ENCODE measurements at regions not wholly inside any gene's neighbourhood (a gene's known extent, or its start where the extent isn't known, plus 50 kb on each side); places are given as distances from the start of the nearest gene placed in this dataset.

GRCh38 chr2:147097747-147098146 is 747.1 kb upstream of the ACVR2A start:
- DNase-seq: no peak

DNA sequence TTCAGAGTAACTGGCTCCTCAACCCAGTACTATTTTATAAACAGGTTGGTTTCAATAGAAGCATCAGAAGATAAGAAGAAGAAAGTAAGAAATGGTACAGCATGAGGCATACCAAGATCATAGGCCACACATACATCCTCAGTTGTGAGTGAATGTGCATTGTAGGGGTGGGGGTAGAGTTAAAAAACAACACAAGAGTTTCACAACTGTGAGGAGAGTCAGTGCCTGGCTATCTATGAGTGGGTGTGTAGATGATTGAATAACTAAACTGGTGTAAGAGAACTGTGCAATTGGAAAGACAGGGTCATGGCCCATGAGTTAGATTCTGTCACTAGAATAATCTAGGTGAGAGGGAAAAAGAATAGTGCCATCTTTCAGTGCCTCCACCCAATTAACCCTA is 748.2 kb upstream of the ACVR2A start:
- DNase-seq: no peak

- no peak for DNase-seq
These were observed 749.5 kb upstream of the ACVR2A start for GRCh38 chr2:147095376-147095775.

- DNase-seq: no peak
These were observed 750.8 kb upstream of the ACVR2A start for GRCh38 chr2:147094077-147094476.

GRCh38 chr2:147092266-147092665 is 752.6 kb upstream of the ACVR2A start:
- DNase-seq: no peak

GRCh38 chr2:147091448-147091847 is 753.4 kb upstream of the ACVR2A start:
- DNase-seq: no peak

- DNase-seq: no peak
These were observed 756.0 kb upstream of the ACVR2A start for GRCh38 chr2:147088871-147089270.

GRCh38 chr2:147086715-147087114 is 758.1 kb upstream of the ACVR2A start:
- DNase-seq: no peak

- no peak for DNase-seq
These were observed 761.2 kb upstream of the ACVR2A start for GRCh38 chr2:147083664-147084063.

GRCh38 chr2:147082850-147083522 is 761.8 kb upstream of the ACVR2A start:
- peak; percentile 72 for DNase-seq

- DNase-seq: no peak
These were observed 763.0 kb upstream of the ACVR2A start for GRCh38 chr2:147081831-147082230.

DNA sequence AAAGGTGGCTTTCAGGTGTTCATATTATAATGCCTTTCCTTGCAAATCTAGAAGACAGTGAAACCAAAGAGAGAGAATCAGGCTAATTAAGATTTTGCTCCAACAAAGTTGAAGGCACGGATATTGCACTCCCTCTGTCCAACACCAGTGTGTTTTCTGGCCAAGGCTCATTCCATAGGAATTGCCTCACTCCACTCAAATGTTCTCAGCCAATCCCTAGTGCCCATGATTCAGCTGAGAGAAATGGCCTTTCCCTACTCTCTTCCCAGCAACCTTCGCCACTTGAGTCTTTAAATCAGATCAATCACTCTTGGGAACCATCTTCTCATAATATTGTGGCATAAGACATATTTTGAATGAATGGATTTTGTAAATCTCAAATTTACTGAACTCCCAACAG is 768.2 kb upstream of the ACVR2A start:
- DNase-seq: no peak

DNA sequence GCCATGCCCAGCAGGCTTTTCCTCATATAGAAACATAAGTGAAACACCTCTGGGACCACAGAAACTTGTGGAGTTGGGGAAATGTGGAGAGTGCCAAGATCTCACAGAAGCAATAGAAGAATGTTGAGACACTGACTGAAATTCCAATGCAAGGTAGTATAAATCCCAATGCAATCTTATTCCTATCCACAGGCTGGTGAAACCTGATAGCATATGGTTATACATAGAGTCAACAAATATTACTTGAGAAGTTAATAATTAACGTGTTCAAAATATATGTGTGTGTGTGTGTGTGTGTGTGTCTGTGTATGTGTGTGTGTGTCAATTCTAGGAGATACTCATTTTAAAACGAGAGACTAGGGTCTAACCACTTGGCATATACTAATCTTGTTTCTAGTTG is 776.8 kb upstream of the ACVR2A start:
- DNase-seq: no peak

DNA sequence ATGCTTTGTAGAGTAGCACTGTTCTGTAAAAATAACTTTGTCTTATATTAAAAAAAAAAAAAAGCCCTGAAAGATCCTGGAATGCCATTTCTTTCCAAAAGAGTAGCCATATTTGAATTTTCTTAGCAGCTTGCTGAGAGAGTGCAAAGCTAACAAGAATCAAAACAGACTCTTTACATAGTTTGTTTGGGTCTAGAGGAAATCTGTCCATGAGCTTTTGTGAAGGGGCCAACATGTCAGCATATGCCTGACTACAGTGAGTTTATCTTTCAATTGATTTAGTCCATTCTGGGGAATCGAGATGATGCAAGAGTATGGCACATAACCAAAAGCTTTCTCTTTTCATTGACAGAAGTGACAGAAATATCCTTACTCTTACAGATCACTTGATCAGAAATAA is 777.7 kb upstream of the ACVR2A start:
- no peak for DNase-seq

DNA sequence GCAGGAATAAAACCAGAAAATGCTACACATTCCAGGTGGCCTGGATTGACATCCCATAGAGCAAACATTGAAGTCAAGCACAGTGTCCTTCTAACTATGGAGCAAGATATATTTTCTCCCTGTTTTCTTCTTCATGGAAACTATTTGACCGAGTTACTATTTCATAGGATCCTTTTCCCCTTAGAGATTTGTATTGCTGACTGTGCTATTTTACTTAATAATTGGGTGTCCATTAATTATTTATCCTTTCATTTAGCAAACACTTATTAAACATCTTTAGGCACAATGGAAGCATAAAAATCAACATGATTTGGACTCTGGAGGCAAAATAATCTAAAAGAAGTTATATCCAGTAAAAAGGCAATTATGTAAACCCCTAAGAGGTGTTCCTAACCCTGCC is 782.8 kb upstream of the ACVR2A start:
- DNase-seq: no peak

- DNase-seq: no peak
These were observed 783.6 kb upstream of the ACVR2A start for GRCh38 chr2:147061269-147061668.

DNA sequence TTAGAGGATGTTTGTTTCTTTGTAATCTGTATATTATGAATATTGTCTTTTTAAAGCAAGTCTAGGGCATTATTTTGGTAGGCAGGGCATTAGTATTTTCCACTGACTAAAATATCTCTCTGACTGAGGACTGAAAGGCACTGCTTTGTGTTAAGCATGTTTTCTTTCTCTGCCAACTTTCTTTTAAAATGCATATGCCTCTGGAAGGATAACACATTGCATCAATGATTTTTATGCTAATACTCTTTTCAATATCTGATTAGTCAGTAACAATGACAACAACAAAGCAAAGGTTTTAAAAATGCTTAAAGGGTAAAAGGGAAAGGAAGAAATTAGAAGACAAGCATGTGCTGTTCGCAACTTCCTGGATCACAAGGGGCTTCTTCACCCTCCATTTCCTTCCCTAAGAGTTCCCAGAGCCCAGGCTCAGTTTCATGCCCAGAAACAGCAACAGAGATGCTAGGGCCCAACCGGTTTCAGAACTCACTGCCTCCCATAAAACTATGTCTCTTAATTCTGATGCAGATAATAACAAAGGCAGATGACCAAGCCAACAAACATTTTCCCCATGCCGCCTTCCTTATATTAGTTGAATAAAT is 786.8 kb upstream of the ACVR2A start:
- no peak for DNase-seq

- DNase-seq: no peak
These were observed 793.0 kb upstream of the ACVR2A start for GRCh38 chr2:147051814-147052213.

- DNase-seq: no peak
These were observed 793.6 kb upstream of the ACVR2A start for GRCh38 chr2:147051248-147051647.

DNA sequence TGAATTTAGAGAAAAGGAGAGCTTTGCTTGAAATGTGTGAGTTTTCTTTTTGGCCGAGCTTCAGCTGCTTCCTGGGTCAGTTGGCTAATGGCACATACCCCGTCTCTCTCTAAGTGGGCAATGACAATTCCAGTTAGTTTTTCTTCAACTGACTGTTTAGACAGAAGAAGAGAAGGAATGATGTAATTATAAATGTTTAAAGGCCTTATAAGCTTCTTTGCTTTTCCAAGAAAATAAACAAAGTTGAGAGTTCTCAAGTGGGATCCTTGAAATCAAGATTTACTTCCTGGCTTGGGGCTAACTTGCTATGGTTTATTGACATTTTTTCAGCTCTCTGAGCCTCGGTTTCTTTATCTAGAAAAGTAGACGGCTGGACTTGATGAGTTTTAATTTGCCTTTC is 794.9 kb upstream of the ACVR2A start:
- no peak for DNase-seq

GRCh38 chr2:147046473-147046872 is 798.4 kb upstream of the ACVR2A start:
- no peak for DNase-seq

DNA sequence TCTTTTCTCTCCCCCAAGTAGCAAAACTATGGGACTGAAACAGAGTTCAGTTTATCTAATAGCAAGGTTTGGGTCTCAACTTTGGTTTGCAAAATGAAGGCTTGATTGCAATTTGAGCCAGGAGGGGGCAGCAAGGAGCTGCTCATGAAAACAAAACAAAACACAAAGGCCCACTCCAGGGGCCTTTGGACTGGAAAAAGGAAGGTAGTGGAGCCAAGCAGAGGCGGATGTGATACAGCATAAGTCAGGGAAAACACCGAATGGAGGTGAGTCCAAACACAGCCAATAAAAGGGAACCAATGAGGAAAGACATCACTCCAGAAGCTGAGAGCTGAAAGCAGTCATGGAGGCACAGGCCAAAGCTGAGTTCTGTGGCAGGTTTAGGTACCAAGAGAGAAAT is 799.7 kb upstream of the ACVR2A start:
- peak; percentile 54 for DNase-seq

DNA sequence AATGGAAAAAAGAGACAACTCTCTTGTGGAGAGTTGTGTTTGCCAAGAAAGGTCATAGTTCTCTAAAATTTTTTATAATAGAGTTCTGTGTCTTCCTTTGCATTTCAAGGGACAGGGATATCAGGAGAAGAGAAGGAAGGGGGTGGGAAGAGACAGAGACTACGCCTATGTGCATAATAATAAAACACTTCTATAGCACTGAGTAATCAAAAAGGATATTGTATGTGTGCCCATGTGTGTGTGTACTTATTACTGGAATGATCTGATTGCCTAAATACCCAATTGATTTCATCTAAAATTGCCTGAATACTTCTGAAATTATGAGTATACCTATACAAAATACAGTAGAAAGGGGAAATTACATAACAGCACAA is 803.7 kb upstream of the ACVR2A start:
- DNase-seq: no peak

DNA sequence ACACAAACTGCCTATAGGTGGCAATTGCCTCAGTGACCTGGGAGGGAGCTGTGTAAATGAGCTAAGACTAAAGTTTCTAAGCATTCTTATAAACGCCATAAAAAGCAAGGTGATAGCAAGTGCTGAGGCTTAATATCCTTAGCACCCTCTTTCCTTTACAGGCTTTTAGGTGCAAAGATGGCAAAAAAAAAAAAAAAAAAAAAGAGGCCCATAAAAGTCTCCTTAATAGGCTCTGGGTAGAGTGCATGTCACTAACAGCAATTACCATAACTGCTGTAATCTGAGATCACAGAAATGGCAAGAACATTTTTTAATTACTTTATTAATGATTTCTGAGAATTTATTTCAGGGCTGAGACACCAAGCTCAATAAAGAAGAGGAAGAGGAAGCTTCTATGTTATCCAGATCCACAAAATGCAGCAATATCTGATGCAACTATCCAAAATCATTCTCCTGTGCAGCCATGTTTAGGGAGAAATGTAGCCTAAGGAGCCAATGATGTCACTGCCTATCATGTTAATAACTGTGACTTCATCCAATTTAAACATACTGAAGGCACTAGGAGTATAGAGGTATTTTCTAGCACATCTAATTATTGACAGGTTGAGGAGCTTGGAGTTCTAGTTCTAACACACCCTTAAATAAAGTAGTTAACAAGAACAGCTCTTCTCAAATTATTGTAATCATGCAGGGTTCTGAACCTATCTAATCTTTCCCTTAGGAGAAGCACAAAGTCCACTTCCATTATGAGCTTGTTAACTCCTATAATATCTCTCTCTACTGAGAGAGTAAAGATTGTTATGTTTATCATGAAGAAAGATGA is 804.3 kb upstream of the ACVR2A start:
- DNase-seq: no peak

Data from hematopoietic multipotent progenitor cell treated with erythropoietin and hydrocortisone succinate and interleukin-3 and kit ligand, for 4 days (in vitro differentiated cells).